ENCODE measurements at regions not wholly inside any gene's neighbourhood (a gene's known extent, or its start where the extent isn't known, plus 50 kb on each side); places are given as distances from the start of the nearest gene placed in this dataset.

DNA sequence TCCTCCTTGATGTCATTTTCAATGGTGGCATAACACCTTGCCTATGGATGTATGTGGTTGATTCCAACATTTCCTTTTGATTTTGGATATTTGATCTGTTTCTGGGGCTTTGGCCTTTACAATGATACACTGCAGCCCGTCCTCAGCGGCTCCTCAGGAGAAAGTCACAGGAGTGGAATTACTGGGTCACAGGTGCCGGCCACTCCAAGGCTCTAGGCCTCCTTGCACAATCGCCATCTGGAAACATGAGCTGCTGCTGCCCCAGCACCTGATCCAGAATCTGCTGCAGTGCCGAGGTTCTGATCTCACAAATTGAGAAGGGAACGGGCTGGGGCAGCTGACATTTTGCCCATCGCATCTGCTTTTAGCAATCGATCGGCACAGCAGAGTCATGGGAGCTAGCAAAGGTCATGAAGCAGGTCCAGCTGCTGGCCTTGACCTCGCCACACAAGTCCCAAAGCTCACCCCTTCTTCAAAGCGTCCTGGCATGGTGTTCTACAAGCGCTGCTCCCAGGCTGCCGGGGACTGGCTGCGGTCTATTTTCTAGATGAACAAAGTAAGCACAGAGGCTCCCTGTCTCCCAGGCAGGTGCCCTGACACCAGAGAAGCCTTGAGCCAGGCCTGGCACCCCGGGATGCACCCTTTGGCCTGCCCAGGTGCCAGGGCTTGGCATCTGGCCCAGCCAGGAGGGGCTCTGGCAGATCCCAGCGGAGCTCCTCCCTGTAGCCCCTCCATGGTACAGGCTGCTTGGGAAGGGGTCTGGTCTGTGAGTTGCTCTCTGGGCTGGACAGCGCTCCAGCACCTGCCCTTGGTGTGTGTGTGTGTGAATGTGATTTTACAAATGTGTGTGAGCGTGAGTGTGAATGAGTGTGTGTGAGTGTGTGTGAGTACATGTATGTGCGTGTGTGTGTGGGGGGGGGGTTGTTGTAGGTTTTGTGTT, 201.8 kb downstream of the GLRX3 start:
- TF ChIP-seq, protein P1, sequence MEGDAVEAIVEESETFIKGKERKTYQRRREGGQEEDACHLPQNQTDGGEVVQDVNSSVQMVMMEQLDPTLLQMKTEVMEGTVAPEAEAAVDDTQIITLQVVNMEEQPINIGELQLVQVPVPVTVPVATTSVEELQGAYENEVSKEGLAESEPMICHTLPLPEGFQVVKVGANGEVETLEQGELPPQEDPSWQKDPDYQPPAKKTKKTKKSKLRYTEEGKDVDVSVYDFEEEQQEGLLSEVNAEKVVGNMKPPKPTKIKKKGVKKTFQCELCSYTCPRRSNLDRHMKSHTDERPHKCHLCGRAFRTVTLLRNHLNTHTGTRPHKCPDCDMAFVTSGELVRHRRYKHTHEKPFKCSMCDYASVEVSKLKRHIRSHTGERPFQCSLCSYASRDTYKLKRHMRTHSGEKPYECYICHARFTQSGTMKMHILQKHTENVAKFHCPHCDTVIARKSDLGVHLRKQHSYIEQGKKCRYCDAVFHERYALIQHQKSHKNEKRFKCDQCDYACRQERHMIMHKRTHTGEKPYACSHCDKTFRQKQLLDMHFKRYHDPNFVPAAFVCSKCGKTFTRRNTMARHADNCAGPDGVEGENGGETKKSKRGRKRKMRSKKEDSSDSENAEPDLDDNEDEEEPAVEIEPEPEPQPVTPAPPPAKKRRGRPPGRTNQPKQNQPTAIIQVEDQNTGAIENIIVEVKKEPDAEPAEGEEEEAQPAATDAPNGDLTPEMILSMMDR (IDR thresholded peaks at IDR 0.05) = no peak
- no peak for TF ChIP-seq POLR2A (IDR thresholded peaks at IDR 0.05)
- no peak for TF ChIP-seq POLR2AphosphoS5 (IDR thresholded peaks at IDR 0.05)
